Chondrocyte (in vitro differentiated cells): ENCODE measurements at regions not wholly inside any gene's neighbourhood (a gene's known extent, or its start where the extent isn't known, plus 50 kb on each side); places are given as distances from the start of the nearest gene placed in this dataset.

Experiments
- DNase-seq: peaks from one replicate; pipeline ENCODE4 v3.0.0; 2021; ENCODE audit warnings: mixed read lengths, low spot score
- H3K27ac Mint-ChIP-seq: one replicate; pipeline ENCODE4 v1.8.0; 2021; ENCODE audit warnings: mild to moderate bottlenecking, moderate library complexity, mixed read lengths; ENCODE audit not compliant: unreplicated experiment
- H3K27me3 Mint-ChIP-seq: 2 replicates; pipeline ENCODE4 v1.8.0; 2021; ENCODE audit warnings: low read depth, mixed read lengths
- H3K36me3 Mint-ChIP-seq: 2 replicates; pipeline ENCODE4 v1.8.0; 2021; ENCODE audit warnings: low read depth, mixed read lengths
- H3K4me1 Mint-ChIP-seq: 2 replicates; pipeline ENCODE4 v1.8.0; 2021; ENCODE audit warnings: low read depth, mild to moderate bottlenecking, mixed read lengths
- H3K4me3 Mint-ChIP-seq: one replicate; pipeline ENCODE4 v1.8.0; 2021; ENCODE audit warnings: mild to moderate bottlenecking, moderate library complexity, mixed read lengths; ENCODE audit not compliant: unreplicated experiment
- H3K9me3 Mint-ChIP-seq: 2 replicates; pipeline ENCODE4 v1.8.0; 2021; ENCODE audit warnings: low read depth, mixed read lengths
- CTCF ChIP-seq: fragments of 200-600 bp; sonication (generic); IDR thresholded peaks from 2 replicates; pipeline ENCODE4 v1.5.0; 2021; ENCODE audit warnings: antibody characterized with exemption, mild to moderate bottlenecking, moderate library complexity

GRCh38 chr3:18780959-18781358 is 355.8 kb upstream of the SATB1 start:
- no peak for TF ChIP-seq CTCF
- H3K4me3 Mint-ChIP-seq = no peak overlapping the region
- no peaks in the 10 kb centered on the region for H3K36me3 Mint-ChIP-seq
- no peak for DNase-seq
- H3K27me3 Mint-ChIP-seq = peaks cover 12% of the 10 kb centered on the region
- no peaks in the 10 kb centered on the region for H3K4me1 Mint-ChIP-seq
- no peaks in the 10 kb centered on the region for H3K9me3 Mint-ChIP-seq
- H3K27ac Mint-ChIP-seq = no peak overlapping the region

GRCh38 chr3:18779704-18780103 is 354.6 kb upstream of the SATB1 start:
- Mint-ChIP-seq H3K4me3 (no peak overlapping the region), H3K9me3 (no peaks in the 10 kb centered on the region), H3K4me1 (no peaks in the 10 kb centered on the region), H3K27me3 (peaks cover 14% of the 10 kb centered on the region), H3K27ac (no peak overlapping the region), H3K36me3 (no peaks in the 10 kb centered on the region)
- no peak for DNase-seq
- TF ChIP-seq CTCF = no peak

GRCh38 chr3:18778598-18778997 is 353.5 kb upstream of the SATB1 start:
- Mint-ChIP-seq H3K27ac (no peak overlapping the region), H3K9me3 (no peaks in the 10 kb centered on the region)
- no peak for TF ChIP-seq CTCF

GRCh38 chr3:18778094-18778493 is 353.0 kb upstream of the SATB1 start:
- no peaks in the 10 kb centered on the region for H3K36me3 Mint-ChIP-seq
- no peaks in the 10 kb centered on the region for H3K9me3 Mint-ChIP-seq
- TF ChIP-seq CTCF = no peak
- no peak overlapping the region for H3K4me3 Mint-ChIP-seq
- peaks cover 15% of the 10 kb centered on the region for H3K27me3 Mint-ChIP-seq
- H3K27ac Mint-ChIP-seq = no peak overlapping the region
- no peaks in the 10 kb centered on the region for H3K4me1 Mint-ChIP-seq
- DNase-seq = no peak

More at GRCh38 chr3:18778598-18778997, 353.5 kb upstream of the SATB1 start:
- no peaks in the 10 kb centered on the region for H3K4me1 Mint-ChIP-seq
- H3K4me3 Mint-ChIP-seq = no peak overlapping the region
- H3K36me3 Mint-ChIP-seq = no peaks in the 10 kb centered on the region
- H3K27me3 Mint-ChIP-seq = peaks cover 15% of the 10 kb centered on the region
- DNase-seq = no peak

GRCh38 chr3:18775501-18775900 is 350.4 kb upstream of the SATB1 start:
- Mint-ChIP-seq H3K27me3 (peaks cover 18% of the 10 kb centered on the region), H3K36me3 (no peaks in the 10 kb centered on the region), H3K4me1 (no peaks in the 10 kb centered on the region), H3K27ac (no peak overlapping the region), H3K4me3 (no peak overlapping the region), H3K9me3 (no peaks in the 10 kb centered on the region)
- no peak for TF ChIP-seq CTCF
- DNase-seq = no peak
